GM21717 (cell line): ENCODE measurements at regions not wholly inside any gene's neighbourhood (a gene's known extent, or its start where the extent isn't known, plus 50 kb on each side); places are given as distances from the start of the nearest gene placed in this dataset.

Source experiments
- ATAC-seq: cut with Tn5 transposase; IDR thresholded peaks from one replicate; pipeline ENCODE4 v1.9.1; 2021; ENCODE audit warnings: mild to moderate bottlenecking, moderate library complexity; ENCODE audit not compliant: unreplicated experiment

- ATAC-seq, result no peak
Measured at GRCh38 chr2:23323917-23324680, 60.9 kb upstream of the KLHL29 start.

- ATAC-seq, result no peak
Measured at GRCh38 chr2:23326330-23326729, 58.6 kb upstream of the KLHL29 start.

- ATAC-seq, result no peak
Measured at GRCh38 chr2:23327416-23327815, 57.6 kb upstream of the KLHL29 start.

- no peak for ATAC-seq
Measured at GRCh38 chr2:23327887-23328286, 57.1 kb upstream of the KLHL29 start.

- no peak for ATAC-seq
Measured at GRCh38 chr2:23330214-23330613, 54.8 kb upstream of the KLHL29 start.
